GM20000 (cell line): ENCODE measurements at regions not wholly inside any gene's neighbourhood (a gene's known extent, or its start where the extent isn't known, plus 50 kb on each side); places are given as distances from the start of the nearest gene placed in this dataset.

ENCODE experiments used
- DNase-seq: peaks from one replicate; pipeline ENCODE4 v3.0.0; 2012; ENCODE audit warnings: low spot score
- TF ChIP-seq, protein P1 (sequence below): IDR thresholded peaks from 2 replicates; pipeline ENCODE4 v1.5.1; 2012; ENCODE audit warnings: mild to moderate bottlenecking, control low read depth; ENCODE audit errors: extremely low read depth, missing control alignments

DNA sequence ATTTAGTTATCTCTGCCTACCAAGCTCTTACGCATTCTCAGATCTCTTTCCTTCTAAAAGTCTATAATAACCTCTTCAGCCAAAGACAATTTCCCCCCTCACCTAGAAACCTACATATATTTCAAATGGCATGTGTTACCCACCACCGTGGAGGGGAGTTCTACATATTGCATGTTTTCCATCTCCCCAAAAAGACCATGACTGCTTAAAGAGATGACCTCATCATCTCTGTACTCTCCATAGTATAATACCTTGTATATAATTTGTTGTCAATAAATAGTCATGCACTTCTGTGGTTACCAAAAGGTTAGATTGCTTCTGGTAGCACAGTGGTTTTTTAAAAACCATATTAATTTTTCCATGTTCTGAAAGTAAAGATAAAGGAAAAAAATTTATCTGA is 148.4 kb downstream of the TBX18 start:
- TF ChIP-seq, protein P1, sequence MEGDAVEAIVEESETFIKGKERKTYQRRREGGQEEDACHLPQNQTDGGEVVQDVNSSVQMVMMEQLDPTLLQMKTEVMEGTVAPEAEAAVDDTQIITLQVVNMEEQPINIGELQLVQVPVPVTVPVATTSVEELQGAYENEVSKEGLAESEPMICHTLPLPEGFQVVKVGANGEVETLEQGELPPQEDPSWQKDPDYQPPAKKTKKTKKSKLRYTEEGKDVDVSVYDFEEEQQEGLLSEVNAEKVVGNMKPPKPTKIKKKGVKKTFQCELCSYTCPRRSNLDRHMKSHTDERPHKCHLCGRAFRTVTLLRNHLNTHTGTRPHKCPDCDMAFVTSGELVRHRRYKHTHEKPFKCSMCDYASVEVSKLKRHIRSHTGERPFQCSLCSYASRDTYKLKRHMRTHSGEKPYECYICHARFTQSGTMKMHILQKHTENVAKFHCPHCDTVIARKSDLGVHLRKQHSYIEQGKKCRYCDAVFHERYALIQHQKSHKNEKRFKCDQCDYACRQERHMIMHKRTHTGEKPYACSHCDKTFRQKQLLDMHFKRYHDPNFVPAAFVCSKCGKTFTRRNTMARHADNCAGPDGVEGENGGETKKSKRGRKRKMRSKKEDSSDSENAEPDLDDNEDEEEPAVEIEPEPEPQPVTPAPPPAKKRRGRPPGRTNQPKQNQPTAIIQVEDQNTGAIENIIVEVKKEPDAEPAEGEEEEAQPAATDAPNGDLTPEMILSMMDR: no peak
- no peak for DNase-seq

DNA sequence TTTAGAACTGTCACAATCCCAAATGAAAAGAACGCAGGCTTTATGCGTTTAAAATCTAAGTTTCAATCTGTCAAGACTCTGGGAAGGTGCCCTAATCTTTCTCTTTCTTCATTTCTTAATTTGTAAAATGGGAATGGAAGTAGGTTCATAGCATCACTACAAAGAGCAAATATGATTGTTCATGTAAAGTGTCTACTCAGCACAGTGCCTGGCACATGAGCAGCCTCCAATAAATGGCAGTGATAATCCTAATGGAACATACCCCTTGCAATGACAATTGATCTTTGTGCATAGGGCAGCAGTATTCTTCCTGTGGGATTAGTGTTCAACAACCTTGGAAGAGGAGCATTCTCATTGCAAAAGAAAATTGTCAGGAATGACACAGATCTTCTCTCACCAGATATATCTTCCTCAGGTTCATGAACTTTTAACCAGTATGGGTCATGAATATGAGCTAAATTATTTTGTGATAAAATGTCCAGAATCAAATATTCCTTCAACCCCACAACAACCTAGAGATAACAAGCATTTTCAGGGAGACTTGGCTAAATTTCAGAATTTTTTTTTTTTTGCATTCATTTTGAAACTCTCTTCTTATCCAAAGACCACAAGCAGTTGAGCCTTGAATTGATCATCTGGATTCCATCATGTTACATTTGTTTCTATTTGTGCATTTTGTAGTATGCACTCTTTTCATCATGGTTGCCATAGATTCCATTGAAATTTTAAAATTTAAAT is 149.1 kb downstream of the TBX18 start:
- TF ChIP-seq, protein P1: no peak
- no peak for DNase-seq

DNA sequence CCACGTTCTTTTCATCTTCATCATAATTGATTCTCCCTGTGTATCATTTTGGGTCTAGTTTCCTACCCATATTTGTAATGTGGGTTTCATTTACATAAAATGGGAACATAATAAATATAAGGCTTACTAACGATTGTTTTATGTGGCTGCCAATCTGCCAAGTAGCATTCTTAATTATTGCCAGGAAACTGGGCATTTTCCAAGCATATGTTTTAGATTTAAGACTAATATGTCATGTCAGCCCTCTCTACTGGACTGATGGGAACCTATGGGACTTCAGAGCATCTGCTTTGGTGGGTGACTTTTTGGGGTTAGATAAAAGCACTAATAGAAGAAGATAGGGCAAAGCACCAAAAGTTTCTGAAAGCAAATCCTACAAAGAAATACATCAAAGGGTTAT is 157.5 kb downstream of the TBX18 start:
- DNase-seq: no peak
- TF ChIP-seq, protein P1: no peak

- TF ChIP-seq, protein P1: no peak
- no peak for DNase-seq
Measured at GRCh38 chr6:84605298-84605697, 159.1 kb downstream of the TBX18 start.

GRCh38 chr6:84601366-84601765 is 163.0 kb downstream of the TBX18 start:
- TF ChIP-seq, protein P1: no peak
- no peak for DNase-seq

DNA sequence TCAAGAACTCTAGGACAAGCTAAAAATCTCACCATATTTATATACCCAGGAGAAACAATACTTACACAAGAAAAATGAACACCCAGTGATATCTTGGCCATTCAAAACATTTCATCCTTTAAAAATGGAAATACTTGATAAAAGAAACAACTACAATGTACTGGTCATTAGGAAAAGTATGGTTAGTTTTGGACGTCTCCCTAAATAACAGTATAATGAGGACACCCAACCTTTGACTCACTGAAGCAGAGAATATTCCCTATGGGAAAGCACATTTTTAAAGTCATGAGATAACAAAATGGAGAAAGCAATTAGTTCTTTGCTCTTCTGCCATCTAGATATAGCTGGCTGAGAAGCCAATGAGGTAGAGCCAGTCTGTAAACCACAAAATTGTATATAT is 164.4 kb downstream of the TBX18 start:
- TF ChIP-seq, protein P1: no peak
- no peak for DNase-seq

GRCh38 chr6:84597238-84597875 is 167.0 kb downstream of the TBX18 start:
- no peak for DNase-seq
- TF ChIP-seq, protein P1: no peak
